NCI-H1417 (cell line): ENCODE measurements at regions not wholly inside any gene's neighbourhood (a gene's known extent, or its start where the extent isn't known, plus 50 kb on each side); places are given as distances from the start of the nearest gene placed in this dataset.
"Not testable (repeated sequence)": the region's sequence is repeated elsewhere in the genome, so short reads cannot be mapped to it uniquely, and the experiment has no call there.

ENCODE experiments used
- DNase-seq, 3 experiments: peaks; one replicate each; lab custom pipeline; 2025; lab: John Stamatoyannopoulos, UW

- not testable (repeated sequence) for DNase-seq
Measured at GRCh38 chr16:32847379-32847778, 171.4 kb upstream of the TP53TG3 start.

DNA sequence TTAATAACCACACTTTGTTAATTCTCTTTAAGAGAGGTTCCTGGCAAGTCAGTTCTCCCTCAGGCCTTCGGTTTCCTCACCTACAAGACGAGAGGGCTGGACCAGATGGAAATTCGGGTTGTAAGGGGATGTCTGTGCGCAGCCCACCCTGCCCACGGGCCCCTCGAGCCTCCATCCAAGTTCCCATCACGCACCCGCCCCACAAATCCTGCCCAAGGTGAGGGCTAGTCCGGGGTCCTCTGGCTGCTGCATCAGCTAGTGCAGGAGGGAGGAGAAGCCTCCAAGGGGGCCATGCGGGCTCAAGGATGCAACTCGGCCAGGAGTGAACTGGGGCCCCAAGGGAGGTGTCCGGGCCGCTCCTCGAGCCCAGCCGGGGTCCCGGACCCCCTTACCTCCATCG, 169.6 kb upstream of the TP53TG3 start:
- DNase-seq, result not testable (repeated sequence)

DNA sequence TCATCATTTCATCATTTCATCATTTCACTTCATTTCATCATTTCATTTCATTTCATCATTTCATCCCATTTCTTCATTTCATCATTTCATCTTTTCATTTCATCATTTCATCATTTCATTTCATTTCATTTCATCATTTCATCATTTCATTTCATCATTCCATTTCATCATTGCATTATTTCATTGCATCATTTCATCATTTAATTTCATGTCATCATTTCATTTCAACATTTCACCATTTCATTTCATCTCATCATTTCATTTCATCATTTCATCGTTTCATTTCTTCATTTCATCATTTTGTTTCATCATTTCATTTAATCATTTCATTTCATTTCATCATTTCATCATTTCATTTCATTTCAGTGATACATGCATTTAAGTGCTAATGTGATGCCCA, 166.9 kb upstream of the TP53TG3 start:
- DNase-seq, result not testable (repeated sequence)

- not testable (repeated sequence) for DNase-seq
Measured at GRCh38 chr16:32807280-32807679, 131.3 kb upstream of the TP53TG3 start.

- not testable (repeated sequence) for DNase-seq
Measured at GRCh38 chr16:32805639-32806038, 129.7 kb upstream of the TP53TG3 start.
